IPS-18c (cell line): ENCODE measurements at regions not wholly inside any gene's neighbourhood (a gene's known extent, or its start where the extent isn't known, plus 50 kb on each side); places are given as distances from the start of the nearest gene placed in this dataset.

ENCODE experiments used
- H3K4me3 ChIP-seq: 2 replicates; pipeline ENCODE4 v1.7.0; 2013; ENCODE audit warnings: low read depth, mild to moderate bottlenecking, low read length, moderate library complexity; ENCODE audit not compliant: insufficient read depth
- H3K9me3 ChIP-seq: one replicate; pipeline ENCODE4 v1.6.1; 2013; ENCODE audit warnings: mild to moderate bottlenecking, low read length, moderate library complexity; ENCODE audit not compliant: control insufficient read depth, insufficient read depth

DNA sequence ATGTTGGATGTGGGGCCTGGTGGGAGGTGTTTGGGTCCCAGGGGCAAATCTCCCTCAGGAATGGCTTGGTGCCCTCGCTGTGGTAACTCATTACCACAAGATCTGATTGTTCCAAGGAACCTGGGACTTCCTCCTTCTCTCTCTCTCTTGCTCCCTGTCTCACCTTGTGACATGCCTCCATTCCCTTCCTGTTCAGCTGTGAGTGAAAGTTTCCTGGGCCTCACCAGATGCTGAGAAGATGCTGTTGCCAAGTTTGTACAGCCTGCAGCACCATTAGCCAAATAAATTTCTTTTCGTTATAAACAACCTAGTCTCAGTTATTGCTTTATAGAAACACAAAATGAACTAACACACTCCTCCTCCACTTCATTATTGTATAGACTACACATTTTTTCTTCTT, 759.8 kb upstream of the MDGA2 start:
- no peaks in the 10 kb centered on the region for H3K9me3 ChIP-seq
- no peak overlapping the region for H3K4me3 ChIP-seq

DNA sequence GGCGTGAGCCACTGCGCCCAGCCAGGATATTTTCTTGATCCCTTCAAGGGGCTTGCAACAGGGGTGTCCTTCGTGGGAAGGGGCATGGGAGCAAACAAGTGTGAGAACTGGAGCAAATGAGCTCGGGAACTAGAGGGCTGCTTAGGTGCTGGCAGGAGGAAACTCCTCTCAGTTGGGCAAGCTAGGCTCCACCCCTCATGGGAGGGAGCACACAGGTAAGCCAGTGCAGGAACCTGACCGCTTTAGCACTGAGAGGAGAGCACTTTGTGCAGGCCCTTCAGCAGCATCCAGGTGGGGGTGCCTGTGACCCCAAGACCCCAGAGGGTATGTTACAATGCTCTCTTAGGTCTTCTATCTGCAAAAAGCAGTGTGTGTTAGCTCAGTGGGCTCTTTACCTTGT, 755.4 kb upstream of the MDGA2 start:
- H3K9me3 ChIP-seq = no peaks in the 10 kb centered on the region

GRCh38 chr14:48429512-48429911, 754.1 kb upstream of the MDGA2 start:
- H3K4me3 ChIP-seq = no peak overlapping the region
- H3K9me3 ChIP-seq = no peaks in the 10 kb centered on the region

More for the DNA sequence above, 755.4 kb upstream of the MDGA2 start:
- no peak overlapping the region for H3K4me3 ChIP-seq

- H3K4me3 ChIP-seq = no peak overlapping the region; the same call in 1 of the 2 replicates
- peaks cover 2% of the 10 kb centered on the region for H3K9me3 ChIP-seq
Observed at GRCh38 chr14:48417715-48418500, 742.5 kb upstream of the MDGA2 start.

DNA sequence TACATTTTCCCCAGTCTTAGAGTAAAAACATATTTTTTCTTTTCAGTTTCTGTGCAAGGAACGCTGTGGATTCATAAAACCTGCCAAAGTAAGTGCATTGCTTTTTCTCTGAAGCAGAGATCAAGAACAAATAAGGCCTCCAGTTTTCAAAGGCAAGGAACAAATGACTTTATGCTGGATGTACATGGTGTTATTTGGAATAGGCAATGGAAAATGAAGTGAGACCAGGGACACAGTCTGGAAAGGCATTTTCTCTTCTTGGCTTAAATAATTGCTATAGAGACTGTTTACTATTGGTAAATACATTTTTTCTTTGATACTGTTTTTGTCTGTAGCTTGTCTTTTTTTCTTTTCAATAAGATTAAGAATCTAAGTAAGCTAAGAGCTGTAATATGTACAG, 725.9 kb upstream of the MDGA2 start:
- no peaks in the 10 kb centered on the region for H3K9me3 ChIP-seq
- no peak overlapping the region for H3K4me3 ChIP-seq

GRCh38 chr14:48398675-48399282, 723.4 kb upstream of the MDGA2 start:
- Histone ChIP-seq H3K4me3 (no peak overlapping the region), H3K9me3 (no peaks in the 10 kb centered on the region)

- Histone ChIP-seq H3K9me3 (no peaks in the 10 kb centered on the region), H3K4me3 (no peak overlapping the region)
Observed at GRCh38 chr14:48391661-48392060, 716.3 kb upstream of the MDGA2 start.

DNA sequence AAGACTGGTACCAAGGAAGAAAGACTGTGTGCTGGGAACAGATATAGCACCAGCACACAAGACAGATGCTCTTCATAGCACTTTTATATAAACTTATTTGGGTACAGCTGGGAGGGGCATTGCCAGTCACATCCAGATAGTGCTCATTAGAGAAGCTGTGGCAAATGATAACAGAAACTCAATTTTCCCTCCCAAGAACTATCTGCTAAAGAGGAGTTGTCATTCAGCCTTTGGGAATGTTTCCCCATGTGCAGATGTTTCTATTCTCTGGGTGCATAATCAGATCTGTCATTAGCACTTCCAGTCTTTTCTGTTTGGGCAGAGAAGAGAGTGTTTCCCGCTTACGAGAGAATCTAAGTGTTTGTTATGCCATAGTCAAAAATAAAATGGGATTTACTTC, 714.9 kb upstream of the MDGA2 start:
- H3K4me3 ChIP-seq = no peak overlapping the region
- H3K9me3 ChIP-seq = no peaks in the 10 kb centered on the region

DNA sequence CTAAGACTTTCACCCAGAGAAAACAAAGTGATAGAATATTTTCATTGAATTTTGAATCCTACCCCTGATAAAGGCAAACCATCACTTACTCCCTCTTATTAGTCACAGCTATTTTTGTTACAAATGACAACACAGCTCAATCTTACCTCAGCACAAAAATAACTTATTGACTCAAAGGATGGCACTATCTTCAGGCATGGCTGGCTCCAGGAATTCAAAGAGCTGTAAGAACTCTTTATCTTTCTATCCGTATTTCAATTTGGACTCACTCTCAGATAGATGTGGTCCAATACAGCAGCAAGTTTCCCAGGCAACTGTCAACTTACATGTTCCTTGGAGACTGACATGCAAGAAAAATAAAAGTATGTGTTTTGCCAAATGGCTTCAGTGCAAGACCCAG, 709.4 kb upstream of the MDGA2 start:
- H3K4me3 ChIP-seq = no peak overlapping the region
- no peaks in the 10 kb centered on the region for H3K9me3 ChIP-seq

- H3K9me3 ChIP-seq = no peaks in the 10 kb centered on the region
- no peak overlapping the region for H3K4me3 ChIP-seq
Observed at GRCh38 chr14:48382961-48383360, 707.6 kb upstream of the MDGA2 start.

GRCh38 chr14:48378541-48378940, 703.1 kb upstream of the MDGA2 start:
- no peak overlapping the region for H3K4me3 ChIP-seq
- no peaks in the 10 kb centered on the region for H3K9me3 ChIP-seq

DNA sequence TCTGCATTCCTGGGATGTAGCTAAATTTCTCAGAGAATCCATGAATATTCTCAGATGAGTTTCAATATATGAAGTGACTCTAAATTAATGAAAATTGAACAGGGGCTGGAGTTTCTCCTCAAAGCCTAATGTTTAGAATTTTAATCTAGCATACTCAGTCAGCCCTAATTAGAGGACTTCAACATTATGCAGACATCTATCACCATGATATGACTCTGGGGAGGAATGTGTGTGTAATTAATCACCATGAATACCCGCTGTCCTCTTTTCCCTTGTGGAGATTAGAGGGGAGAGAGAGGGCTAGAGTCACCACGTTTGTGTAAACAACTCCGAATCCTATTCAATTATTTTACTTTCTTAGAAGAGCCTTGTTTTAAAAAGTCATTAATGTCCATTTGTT, 698.6 kb upstream of the MDGA2 start:
- no peak overlapping the region for H3K4me3 ChIP-seq
- H3K9me3 ChIP-seq = peaks cover 2% of the 10 kb centered on the region

DNA sequence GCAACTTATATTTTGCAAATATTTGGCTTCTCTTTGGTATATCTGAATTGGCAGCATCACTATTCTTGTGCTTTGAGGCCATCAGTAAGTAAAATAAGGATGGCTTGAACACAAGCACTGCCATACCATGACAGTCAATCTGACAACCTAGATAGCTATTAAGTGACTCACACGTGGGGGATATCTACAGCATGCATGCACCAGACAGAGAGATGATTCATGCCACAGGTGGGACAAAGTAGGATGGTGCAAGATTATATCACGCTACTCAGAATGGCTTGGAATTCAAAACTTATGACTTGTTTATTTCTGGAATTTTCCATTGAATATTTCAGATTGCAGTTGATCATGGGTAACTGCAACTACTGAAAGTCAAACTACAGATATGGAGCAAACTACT, 675.6 kb upstream of the MDGA2 start:
- Histone ChIP-seq H3K4me3 (no peak overlapping the region), H3K9me3 (no peaks in the 10 kb centered on the region)

DNA sequence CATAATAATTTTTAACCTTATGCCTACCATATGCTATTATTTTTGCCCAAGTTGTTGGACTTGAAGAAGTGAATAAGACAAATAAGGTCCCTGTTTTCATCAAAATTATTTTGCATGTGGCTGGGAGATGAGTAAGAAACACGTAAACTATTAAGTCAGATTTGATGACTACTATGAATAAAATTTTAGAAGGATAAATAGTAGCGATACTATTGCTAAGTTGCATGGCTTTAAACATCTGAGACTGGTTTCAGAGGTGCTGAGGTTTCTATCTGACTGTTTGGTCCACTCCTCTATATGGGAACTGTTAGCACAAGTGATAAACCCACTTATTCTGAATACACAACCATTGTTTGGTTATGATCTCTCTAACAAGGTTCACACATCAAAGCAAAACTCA, 674.3 kb upstream of the MDGA2 start:
- H3K4me3 ChIP-seq = no peak overlapping the region
- H3K9me3 ChIP-seq = no peaks in the 10 kb centered on the region

GRCh38 chr14:48341069-48341468, 665.7 kb upstream of the MDGA2 start:
- no peak overlapping the region for H3K4me3 ChIP-seq
- no peaks in the 10 kb centered on the region for H3K9me3 ChIP-seq

GRCh38 chr14:48333221-48333920, 658.0 kb upstream of the MDGA2 start:
- Histone ChIP-seq H3K9me3 (no peaks in the 10 kb centered on the region), H3K4me3 (no peak overlapping the region)

DNA sequence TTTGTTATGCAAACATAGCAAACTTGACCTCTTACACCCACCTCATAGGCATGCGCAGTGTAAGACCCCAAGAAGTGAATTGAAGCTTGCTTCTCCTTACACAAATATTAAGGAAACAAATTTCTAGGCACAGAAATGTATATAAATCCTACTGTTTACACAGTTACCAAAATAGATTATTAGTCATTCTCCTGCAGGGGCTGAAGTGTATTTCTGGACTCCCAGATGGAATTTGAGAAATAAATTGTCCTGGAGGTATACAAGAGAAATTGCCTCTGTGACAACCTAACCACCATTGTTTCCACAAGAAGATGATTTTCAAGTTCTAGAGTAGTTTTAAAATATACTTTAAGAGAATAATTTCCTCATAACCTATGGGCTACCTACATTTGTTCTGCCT, 656.0 kb upstream of the MDGA2 start:
- no peak overlapping the region for H3K4me3 ChIP-seq
- H3K9me3 ChIP-seq = no peaks in the 10 kb centered on the region

DNA sequence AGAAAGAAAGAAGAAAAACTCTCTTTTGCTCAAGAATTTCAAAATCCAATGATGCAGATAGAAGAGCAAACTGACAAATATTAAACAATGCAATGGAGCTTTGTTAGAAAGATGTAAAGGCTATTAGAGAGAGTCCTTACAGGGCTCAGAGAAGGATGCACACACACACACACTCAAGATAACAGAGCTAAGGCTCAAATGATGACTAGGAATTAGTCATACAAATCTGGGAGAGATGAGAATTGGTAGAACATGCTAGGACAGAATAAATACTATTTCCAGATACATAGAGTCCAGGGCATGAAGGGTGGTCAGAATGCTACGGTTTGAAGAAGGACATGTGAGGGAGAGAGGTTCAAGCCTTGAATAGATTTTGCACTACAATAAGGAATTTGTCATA, 650.1 kb upstream of the MDGA2 start:
- Histone ChIP-seq H3K9me3 (no peaks in the 10 kb centered on the region), H3K4me3 (no peak overlapping the region)
